ENCODE measurements at regions not wholly inside any gene's neighbourhood (a gene's known extent, or its start where the extent isn't known, plus 50 kb on each side); places are given as distances from the start of the nearest gene placed in this dataset.

- Histone ChIP-seq H3K4me3 (no peak overlapping the region), H3K27ac (no peak overlapping the region)
- no peak for DNase-seq (ENCODE audit: low spot score)
- no peak for TF ChIP-seq CTCF (IDR thresholded peaks at IDR 0.05)
These were observed 175.6 kb downstream of the HSD17B3 start for GRCh38 chr9:96126321-96126881.

GRCh38 chr9:96125624-96126023 is 176.4 kb downstream of the HSD17B3 start:
- Histone ChIP-seq H3K4me3 (no peak overlapping the region), H3K27ac (no peak overlapping the region)
- no peak for DNase-seq (ENCODE audit: low spot score)
- TF ChIP-seq CTCF (IDR thresholded peaks at IDR 0.05): no peak

GRCh38 chr9:96122751-96123150 is 179.2 kb downstream of the HSD17B3 start:
- Histone ChIP-seq H3K4me3 (no peak overlapping the region), H3K27ac (no peak overlapping the region)
- no peak for TF ChIP-seq CTCF (IDR thresholded peaks at IDR 0.05)
- no peak for DNase-seq (ENCODE audit: low spot score)

GRCh38 chr9:96122282-96122681 is 179.7 kb downstream of the HSD17B3 start:
- Histone ChIP-seq H3K4me3 (no peak overlapping the region), H3K27ac (no peak overlapping the region)
- DNase-seq (ENCODE audit: low spot score): no peak
- no peak for TF ChIP-seq CTCF (IDR thresholded peaks at IDR 0.05)

- Histone ChIP-seq H3K4me3 (no peak overlapping the region), H3K27ac (no peak overlapping the region)
- no peak for TF ChIP-seq CTCF (IDR thresholded peaks at IDR 0.05)
- no peak for DNase-seq (ENCODE audit: low spot score)
These were observed 180.8 kb downstream of the HSD17B3 start for GRCh38 chr9:96121136-96121535.

- no peak overlapping the region for H3K27ac ChIP-seq
- no peak for TF ChIP-seq CTCF (IDR thresholded peaks at IDR 0.05)
- DNase-seq (ENCODE audit: low spot score): peak; percentile 19
- H3K4me3 ChIP-seq: no peak overlapping the region
These were observed 184.4 kb downstream of the HSD17B3 start for GRCh38 chr9:96117398-96118080.
